ENCODE measurements at regions not wholly inside any gene's neighbourhood (a gene's known extent, or its start where the extent isn't known, plus 50 kb on each side); places are given as distances from the start of the nearest gene placed in this dataset.

- TF ChIP-seq EZH2 (IDR thresholded peaks at IDR 0.05; ENCODE audit: borderline replicate concordance, low read length) (no peak), CTCF (IDR thresholded peaks at IDR 0.05; ENCODE audit: low read length) (no peak)
These were observed 238.7 kb upstream of the TMCO5A start for GRCh38 chr15:37695719-37696118.
